ENCODE measurements at regions not wholly inside any gene's neighbourhood (a gene's known extent, or its start where the extent isn't known, plus 50 kb on each side); places are given as distances from the start of the nearest gene placed in this dataset.

- DNase-seq (ENCODE audit: low read depth, low spot score) (no peak), FAIRE-seq (no peak)
- Histone ChIP-seq H4K20me1 (replicated peaks; ENCODE audit: control insufficient read depth, extremely low read depth, insufficient read depth, low read length) (no peaks in the 10 kb centered on the region), H2AFZ (ENCODE audit: low read depth, low read length) (no peak overlapping the region), H3K79me2 (ENCODE audit: control insufficient read depth, insufficient read depth, low read length) (no peaks in the 10 kb centered on the region), H3K4me1 (ENCODE audit: control insufficient read depth, extremely low read depth, insufficient read depth, low read length) (no peaks in the 10 kb centered on the region), H3K36me3 (ENCODE audit: control insufficient read depth in 2 of 2, extremely low read depth in 1 of 2, insufficient read depth in 2 of 2, low read length in 2 of 2) (no peaks in the 10 kb centered on the region), H3K9me3 (replicated peaks; ENCODE audit: control insufficient read depth, insufficient read depth, low read length) (no peaks in the 10 kb centered on the region), H3K9me1 (replicated peaks; ENCODE audit: control insufficient read depth, extremely low read depth, insufficient read depth, low read length) (no peaks in the 10 kb centered on the region), H3K4me2 (ENCODE audit: insufficient read depth, low read length) (no peak overlapping the region), H3K27me3 (ENCODE audit: control insufficient read depth in 2 of 2, insufficient read depth in 2 of 2, low read length in 2 of 2) (no peaks in the 10 kb centered on the region), H3K9ac (replicated peaks; ENCODE audit: extremely low read depth, insufficient read depth, low read length) (no peak overlapping the region), H3K27ac (ENCODE audit: insufficient read depth, low read depth, low read length) (no peak overlapping the region), H3K4me3 (replicated peaks in 1 of 3; ENCODE audit: insufficient read depth in 1 of 3, low read depth in 1 of 3, low read length in 3 of 3) (no peak overlapping the region)
- dilution Hi-C loops (cut with MboI; ENCODE audit: extremely low pct_ligation_motif_present, low sequenced_read_pairs) = no loop called here
- ChIA-PET CTCF (no interaction called here), POLR2A (no interaction called here)
- BruUV-seq (replicated peaks) = no TSS peak
- TF ChIP-seq GATA2 (IDR thresholded peaks at IDR 0.05; ENCODE audit: insufficient read depth, insufficient read length, low read depth, low read length) (no peak), MYC (IDR thresholded peaks at IDR 0.05; ENCODE audit: low read depth, low read length) (no peak), POLR2AphosphoS5 (IDR thresholded peaks at IDR 0.05; ENCODE audit: insufficient read depth, low read depth, low read length) (no peak), CTCF (IDR thresholded peaks at IDR 0.05; ENCODE audit: extremely low read depth in 1 of 2, insufficient read depth in 1 of 2, low read depth in 1 of 2, low read length in 2 of 2) (no peak), POLR2A (IDR thresholded peaks at IDR 0.05; ENCODE audit: low read depth, low read length) (no peak), MAX (IDR thresholded peaks at IDR 0.05; ENCODE audit: insufficient read depth, insufficient read length) (no peak), FOS (IDR thresholded peaks at IDR 0.05; ENCODE audit: borderline replicate concordance, insufficient read depth, low read length) (no peak)
- intact Hi-C loops (cut with micrococcal nuclease) = no loop called here
Observed at GRCh38 chr10:125399289-125399688, 238.9 kb upstream of the CTBP2 start.

- Histone ChIP-seq H3K4me2 (ENCODE audit: insufficient read depth, low read length) (no peak overlapping the region), H3K79me2 (ENCODE audit: control insufficient read depth, insufficient read depth, low read length) (no peaks in the 10 kb centered on the region), H3K4me1 (ENCODE audit: control insufficient read depth, extremely low read depth, insufficient read depth, low read length) (no peaks in the 10 kb centered on the region), H3K4me3 (replicated peaks in 1 of 3; ENCODE audit: insufficient read depth in 1 of 3, low read depth in 1 of 3, low read length in 3 of 3) (no peak overlapping the region), H3K9ac (replicated peaks; ENCODE audit: extremely low read depth, insufficient read depth, low read length) (no peak overlapping the region), H3K36me3 (ENCODE audit: control insufficient read depth in 2 of 2, extremely low read depth in 1 of 2, insufficient read depth in 2 of 2, low read length in 2 of 2) (no peaks in the 10 kb centered on the region), H3K27ac (ENCODE audit: insufficient read depth, low read depth, low read length) (no peak overlapping the region), H3K9me1 (replicated peaks; ENCODE audit: control insufficient read depth, extremely low read depth, insufficient read depth, low read length) (no peaks in the 10 kb centered on the region), H4K20me1 (replicated peaks; ENCODE audit: control insufficient read depth, extremely low read depth, insufficient read depth, low read length) (no peaks in the 10 kb centered on the region), H2AFZ (ENCODE audit: low read depth, low read length) (no peak overlapping the region), H3K27me3 (ENCODE audit: control insufficient read depth in 2 of 2, insufficient read depth in 2 of 2, low read length in 2 of 2) (no peaks in the 10 kb centered on the region), H3K9me3 (replicated peaks; ENCODE audit: control insufficient read depth, insufficient read depth, low read length) (no peaks in the 10 kb centered on the region)
- no peak for TF ChIP-seq EZH2 (IDR thresholded peaks at IDR 0.05; ENCODE audit: borderline replicate concordance, low read depth, low read length, severe bottlenecking)
- TF ChIP-seq MAX (IDR thresholded peaks at IDR 0.05; ENCODE audit: insufficient read depth, insufficient read length) = no peak
- TF ChIP-seq POLR2A (IDR thresholded peaks at IDR 0.05; ENCODE audit: low read depth, low read length) = no peak
- no peak for TF ChIP-seq GATA2 (IDR thresholded peaks at IDR 0.05; ENCODE audit: insufficient read depth, insufficient read length, low read depth, low read length)
- no peak for TF ChIP-seq CTCF (IDR thresholded peaks at IDR 0.05; ENCODE audit: extremely low read depth in 1 of 2, insufficient read depth in 1 of 2, low read depth in 1 of 2, low read length in 2 of 2)
- TF ChIP-seq MYC (IDR thresholded peaks at IDR 0.05; ENCODE audit: low read depth, low read length) = no peak
- TF ChIP-seq POLR2AphosphoS5 (IDR thresholded peaks at IDR 0.05; ENCODE audit: insufficient read depth, low read depth, low read length) = no peak
- TF ChIP-seq JUN (IDR thresholded peaks at IDR 0.05; ENCODE audit: borderline replicate concordance, insufficient read depth, insufficient read length, low read depth) = no peak
- no peak for TF ChIP-seq FOS (IDR thresholded peaks at IDR 0.05; ENCODE audit: borderline replicate concordance, insufficient read depth, low read length)
- intact Hi-C loops (cut with micrococcal nuclease) = no loop called here
- FAIRE-seq = no peak
- DNase-seq (ENCODE audit: low read depth, low spot score) = no peak
- POLR2A ChIA-PET = no interaction called here
- no TSS peak for BruUV-seq (replicated peaks)
- CTCF ChIA-PET = no interaction called here
- dilution Hi-C loops (cut with MboI; ENCODE audit: extremely low pct_ligation_motif_present, low sequenced_read_pairs) = no loop called here
Observed at GRCh38 chr10:125398270-125398669, 237.9 kb upstream of the CTBP2 start.
